Nephron progenitor cell (in vitro differentiated cells): ENCODE measurements at regions not wholly inside any gene's neighbourhood (a gene's known extent, or its start where the extent isn't known, plus 50 kb on each side); places are given as distances from the start of the nearest gene placed in this dataset.

Experiments
- DNase-seq: peaks from one replicate; pipeline ENCODE4 v3.0.0; 2021
- H3K27ac Mint-ChIP-seq: 2 replicates; pipeline ENCODE4 v1.8.0; 2021; ENCODE audit warnings: mild to moderate bottlenecking, moderate library complexity, mixed read lengths
- H3K27me3 Mint-ChIP-seq: 2 replicates; pipeline ENCODE4 v1.8.0; 2021; ENCODE audit warnings: mild to moderate bottlenecking, low read depth, mixed read lengths; ENCODE audit not compliant: poor library complexity
- H3K36me3 Mint-ChIP-seq: 2 replicates; pipeline ENCODE4 v1.8.0; 2021; ENCODE audit warnings: low read depth, mixed read lengths
- H3K4me1 Mint-ChIP-seq: 2 replicates; pipeline ENCODE4 v1.8.0; 2021; ENCODE audit warnings: mixed read lengths
- H3K4me3 Mint-ChIP-seq: 2 replicates; pipeline ENCODE4 v1.8.0; 2021; ENCODE audit warnings: mild to moderate bottlenecking, moderate library complexity, mixed read lengths
- H3K9me3 Mint-ChIP-seq: 2 replicates; pipeline ENCODE4 v1.8.0; 2021; ENCODE audit warnings: mild to moderate bottlenecking, moderate library complexity, mixed read lengths
- TF ChIP-seq, protein P1 (sequence below): fragments of 200-600 bp; sonication (generic); IDR thresholded peaks from 2 replicates; pipeline ENCODE4 v1.5.0; 2021; ENCODE audit warnings: antibody characterized with exemption

DNA sequence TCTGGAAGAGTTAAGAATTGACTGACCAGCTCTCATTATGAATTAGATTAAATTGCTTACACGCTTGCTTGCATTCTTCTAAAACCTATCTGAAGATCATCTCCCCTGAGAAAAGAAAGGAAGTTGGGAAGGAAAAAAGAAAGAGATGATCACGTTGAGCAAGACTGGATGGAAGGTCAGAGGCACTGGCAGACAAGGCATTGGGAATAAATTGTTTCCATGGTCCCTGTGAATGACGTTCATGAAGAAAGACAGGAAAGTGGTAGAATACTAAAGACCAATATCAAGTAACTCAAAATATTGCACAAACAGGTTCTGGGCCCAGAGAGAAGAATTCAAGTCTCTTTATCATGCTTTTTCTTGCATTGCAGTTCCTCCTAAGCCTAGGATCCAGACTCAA is 1045.4 kb upstream of the MAP3K7 start:
- H3K4me3 Mint-ChIP-seq: no peak overlapping the region
- no peak for DNase-seq
- no peaks in the 10 kb centered on the region for H3K27me3 Mint-ChIP-seq
- H3K36me3 Mint-ChIP-seq: no peaks in the 10 kb centered on the region
- TF ChIP-seq, protein P1, sequence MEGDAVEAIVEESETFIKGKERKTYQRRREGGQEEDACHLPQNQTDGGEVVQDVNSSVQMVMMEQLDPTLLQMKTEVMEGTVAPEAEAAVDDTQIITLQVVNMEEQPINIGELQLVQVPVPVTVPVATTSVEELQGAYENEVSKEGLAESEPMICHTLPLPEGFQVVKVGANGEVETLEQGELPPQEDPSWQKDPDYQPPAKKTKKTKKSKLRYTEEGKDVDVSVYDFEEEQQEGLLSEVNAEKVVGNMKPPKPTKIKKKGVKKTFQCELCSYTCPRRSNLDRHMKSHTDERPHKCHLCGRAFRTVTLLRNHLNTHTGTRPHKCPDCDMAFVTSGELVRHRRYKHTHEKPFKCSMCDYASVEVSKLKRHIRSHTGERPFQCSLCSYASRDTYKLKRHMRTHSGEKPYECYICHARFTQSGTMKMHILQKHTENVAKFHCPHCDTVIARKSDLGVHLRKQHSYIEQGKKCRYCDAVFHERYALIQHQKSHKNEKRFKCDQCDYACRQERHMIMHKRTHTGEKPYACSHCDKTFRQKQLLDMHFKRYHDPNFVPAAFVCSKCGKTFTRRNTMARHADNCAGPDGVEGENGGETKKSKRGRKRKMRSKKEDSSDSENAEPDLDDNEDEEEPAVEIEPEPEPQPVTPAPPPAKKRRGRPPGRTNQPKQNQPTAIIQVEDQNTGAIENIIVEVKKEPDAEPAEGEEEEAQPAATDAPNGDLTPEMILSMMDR: no peak
- H3K4me1 Mint-ChIP-seq: peaks cover 20% of the 10 kb centered on the region
- no peaks in the 10 kb centered on the region for H3K9me3 Mint-ChIP-seq
- H3K27ac Mint-ChIP-seq: no peak overlapping the region

DNA sequence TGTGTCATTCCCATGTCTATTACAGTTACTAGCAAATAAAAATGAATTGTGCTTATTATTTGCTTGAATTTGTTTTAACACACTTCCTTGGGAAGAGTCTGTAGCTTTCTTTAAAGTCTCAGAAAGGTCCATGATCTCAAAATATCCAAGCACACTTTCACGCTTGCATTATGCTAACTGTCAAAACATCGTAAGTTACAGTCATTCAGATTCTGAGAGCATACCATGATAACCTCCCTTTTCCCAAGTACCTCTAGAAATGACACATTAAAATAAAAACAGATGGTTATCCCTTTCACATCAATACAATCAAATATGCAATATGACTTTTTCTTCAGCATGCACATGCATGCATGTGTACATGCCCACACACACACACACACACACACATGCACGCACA is 1044.4 kb upstream of the MAP3K7 start:
- no peaks in the 10 kb centered on the region for H3K9me3 Mint-ChIP-seq
- TF ChIP-seq, protein P1: no peak
- DNase-seq: no peak
- no peaks in the 10 kb centered on the region for H3K27me3 Mint-ChIP-seq
- peaks cover 20% of the 10 kb centered on the region for H3K4me1 Mint-ChIP-seq
- no peaks in the 10 kb centered on the region for H3K36me3 Mint-ChIP-seq
- H3K27ac Mint-ChIP-seq: no peak overlapping the region
- no peak overlapping the region for H3K4me3 Mint-ChIP-seq

DNA sequence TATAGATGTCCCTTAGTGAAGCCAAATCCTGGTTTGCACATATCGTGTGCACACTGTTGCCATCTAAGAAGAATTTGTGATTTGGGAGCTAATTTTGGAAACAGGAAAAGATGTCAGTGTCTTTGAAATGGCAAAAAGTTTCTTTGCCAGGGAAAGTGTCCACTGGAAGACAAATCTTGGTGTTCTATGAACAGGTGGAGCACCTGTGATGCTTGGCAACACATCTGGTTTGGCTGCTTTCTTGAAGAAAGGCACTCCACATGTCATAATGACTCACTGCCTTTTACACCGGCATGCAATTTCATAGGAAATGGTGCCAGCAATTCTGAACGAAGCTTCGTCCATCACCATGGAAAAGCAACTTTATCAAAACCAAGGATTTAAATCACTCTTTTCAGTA is 1040.0 kb upstream of the MAP3K7 start:
- Mint-ChIP-seq H3K4me1 (no peaks in the 10 kb centered on the region), H3K27me3 (no peaks in the 10 kb centered on the region), H3K4me3 (no peak overlapping the region), H3K36me3 (no peaks in the 10 kb centered on the region), H3K27ac (no peak overlapping the region), H3K9me3 (no peaks in the 10 kb centered on the region)
- DNase-seq: no peak
- TF ChIP-seq, protein P1: no peak

DNA sequence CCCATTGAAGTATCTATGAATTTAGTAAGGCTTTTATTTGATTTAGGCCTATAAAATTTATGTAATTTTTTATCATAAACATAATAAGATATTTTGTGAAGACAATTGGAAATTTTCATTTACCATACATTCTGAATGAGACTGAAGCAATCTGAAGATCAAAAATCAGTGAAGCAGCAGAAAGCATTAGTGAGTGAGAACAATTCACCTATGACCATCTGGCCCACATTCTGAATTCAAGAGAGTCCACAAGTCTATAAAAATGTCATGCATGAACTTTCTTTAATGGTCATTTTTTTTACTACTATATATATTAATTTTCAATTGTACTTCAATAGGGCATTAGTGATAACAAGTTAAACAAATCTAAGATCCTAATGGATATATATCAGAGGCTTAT is 1026.6 kb upstream of the MAP3K7 start:
- TF ChIP-seq, protein P1: no peak
- no peaks in the 10 kb centered on the region for H3K4me1 Mint-ChIP-seq
- DNase-seq: no peak
- H3K9me3 Mint-ChIP-seq: no peaks in the 10 kb centered on the region
- H3K36me3 Mint-ChIP-seq: no peaks in the 10 kb centered on the region
- H3K27ac Mint-ChIP-seq: no peak overlapping the region
- H3K4me3 Mint-ChIP-seq: no peak overlapping the region
- H3K27me3 Mint-ChIP-seq: no peaks in the 10 kb centered on the region

DNA sequence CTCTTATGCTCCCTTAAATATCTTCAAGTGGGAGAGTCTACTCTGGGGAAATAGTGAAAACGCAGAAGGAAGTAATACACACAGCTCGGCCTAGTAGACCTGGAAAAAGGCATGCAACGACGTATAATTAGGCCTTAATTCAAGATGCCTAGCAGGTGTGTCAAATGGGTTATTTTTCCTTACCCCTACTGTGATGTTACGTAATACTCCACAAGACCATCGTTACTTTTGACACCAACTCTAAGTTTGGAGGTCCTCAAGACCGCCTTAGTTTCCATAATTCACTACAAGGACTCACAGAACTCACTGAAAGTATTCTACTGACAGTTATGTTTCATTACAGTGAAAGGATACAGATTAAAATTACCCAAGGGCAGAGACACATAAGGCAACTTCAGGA is 1024.3 kb upstream of the MAP3K7 start:
- no peaks in the 10 kb centered on the region for H3K4me1 Mint-ChIP-seq
- H3K36me3 Mint-ChIP-seq: no peaks in the 10 kb centered on the region
- DNase-seq: no peak
- H3K4me3 Mint-ChIP-seq: no peak overlapping the region
- H3K27me3 Mint-ChIP-seq: no peaks in the 10 kb centered on the region
- no peak overlapping the region for H3K27ac Mint-ChIP-seq
- TF ChIP-seq, protein P1: no peak
- H3K9me3 Mint-ChIP-seq: no peaks in the 10 kb centered on the region

DNA sequence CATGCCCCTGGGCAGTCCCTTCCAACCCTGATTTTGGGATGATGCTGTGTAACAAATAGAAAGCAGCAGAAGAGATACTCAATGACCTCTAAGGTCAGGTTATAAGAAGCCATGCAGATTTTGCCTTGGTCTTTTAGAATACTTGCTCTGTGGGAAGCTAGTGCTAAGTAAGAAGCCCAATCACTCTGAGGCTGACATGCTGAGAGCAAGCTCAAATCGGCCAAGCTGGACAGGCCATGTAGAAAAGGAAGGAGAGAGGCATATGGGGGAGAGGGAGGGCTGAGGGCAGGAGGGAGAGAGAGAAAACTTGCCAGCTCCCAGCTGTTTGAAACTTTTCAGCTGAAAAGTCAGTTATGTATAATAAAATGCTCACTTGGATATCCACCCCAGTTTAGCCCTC is 1021.6 kb upstream of the MAP3K7 start:
- no peaks in the 10 kb centered on the region for H3K4me1 Mint-ChIP-seq
- DNase-seq: no peak
- no peak overlapping the region for H3K27ac Mint-ChIP-seq
- H3K27me3 Mint-ChIP-seq: no peaks in the 10 kb centered on the region
- TF ChIP-seq, protein P1: no peak
- no peaks in the 10 kb centered on the region for H3K9me3 Mint-ChIP-seq
- no peaks in the 10 kb centered on the region for H3K36me3 Mint-ChIP-seq
- H3K4me3 Mint-ChIP-seq: no peak overlapping the region
